Nephron (organoid): ENCODE measurements at regions not wholly inside any gene's neighbourhood (a gene's known extent, or its start where the extent isn't known, plus 50 kb on each side); places are given as distances from the start of the nearest gene placed in this dataset.

Source experiments
- H3K27ac Mint-ChIP-seq, 3 experiments: 2 replicates each; pipeline ENCODE4 v1.8.0; 2020; ENCODE audit warnings: mixed read lengths in 3 of 3, mild to moderate bottlenecking in 2 of 3, moderate library complexity in 1 of 3
- H3K27me3 Mint-ChIP-seq: 2 replicates; pipeline ENCODE4 v1.8.0; 2021; ENCODE audit warnings: low read depth, mild to moderate bottlenecking, moderate library complexity, mixed read lengths
- H3K36me3 Mint-ChIP-seq: 2 replicates; pipeline ENCODE4 v1.8.0; 2020; ENCODE audit warnings: low read depth, mixed read lengths
- H3K4me1 Mint-ChIP-seq: 2 replicates; pipeline ENCODE4 v1.8.0; 2020; ENCODE audit warnings: mixed read lengths
- H3K4me3 Mint-ChIP-seq, 3 experiments: 2 replicates each; pipeline ENCODE4 v1.8.0; 2020; ENCODE audit warnings: mild to moderate bottlenecking in 3 of 3, mixed read lengths in 3 of 3, moderate library complexity in 2 of 3
- H3K9me3 Mint-ChIP-seq: 2 replicates; pipeline ENCODE4 v1.8.0; 2020; ENCODE audit warnings: mixed read lengths
- TF ChIP-seq, protein P1 (sequence below), 3 experiments: fragments of 200-600 bp; sonication (generic); IDR thresholded peaks; one replicate each; pipeline ENCODE4 v1.5.0; 2021; ENCODE audit warnings: antibody characterized with exemption in 3 of 3; ENCODE audit not compliant: unreplicated experiment in 3 of 3

- no peak overlapping the region for H3K4me3 Mint-ChIP-seq
- TF ChIP-seq, protein P1, sequence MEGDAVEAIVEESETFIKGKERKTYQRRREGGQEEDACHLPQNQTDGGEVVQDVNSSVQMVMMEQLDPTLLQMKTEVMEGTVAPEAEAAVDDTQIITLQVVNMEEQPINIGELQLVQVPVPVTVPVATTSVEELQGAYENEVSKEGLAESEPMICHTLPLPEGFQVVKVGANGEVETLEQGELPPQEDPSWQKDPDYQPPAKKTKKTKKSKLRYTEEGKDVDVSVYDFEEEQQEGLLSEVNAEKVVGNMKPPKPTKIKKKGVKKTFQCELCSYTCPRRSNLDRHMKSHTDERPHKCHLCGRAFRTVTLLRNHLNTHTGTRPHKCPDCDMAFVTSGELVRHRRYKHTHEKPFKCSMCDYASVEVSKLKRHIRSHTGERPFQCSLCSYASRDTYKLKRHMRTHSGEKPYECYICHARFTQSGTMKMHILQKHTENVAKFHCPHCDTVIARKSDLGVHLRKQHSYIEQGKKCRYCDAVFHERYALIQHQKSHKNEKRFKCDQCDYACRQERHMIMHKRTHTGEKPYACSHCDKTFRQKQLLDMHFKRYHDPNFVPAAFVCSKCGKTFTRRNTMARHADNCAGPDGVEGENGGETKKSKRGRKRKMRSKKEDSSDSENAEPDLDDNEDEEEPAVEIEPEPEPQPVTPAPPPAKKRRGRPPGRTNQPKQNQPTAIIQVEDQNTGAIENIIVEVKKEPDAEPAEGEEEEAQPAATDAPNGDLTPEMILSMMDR (IDR thresholded peaks at IDR 0.05; ENCODE audit: unreplicated experiment in 3 of 3), result no peak
- no peak overlapping the region for H3K27ac Mint-ChIP-seq
- H3K9me3 Mint-ChIP-seq, result no peaks in the 10 kb centered on the region
- peaks cover 30% of the 10 kb centered on the region for H3K27me3 Mint-ChIP-seq
- no peaks in the 10 kb centered on the region for H3K4me1 Mint-ChIP-seq
- no peaks in the 10 kb centered on the region for H3K36me3 Mint-ChIP-seq
Observed at GRCh38 chr20:22501566-22502344, 82.6 kb downstream of the FOXA2 start.

- Mint-ChIP-seq H3K4me3 (no peak overlapping the region), H3K4me1 (no peaks in the 10 kb centered on the region), H3K9me3 (no peaks in the 10 kb centered on the region), H3K36me3 (no peaks in the 10 kb centered on the region), H3K27ac (no peak overlapping the region), H3K27me3 (peaks cover 30% of the 10 kb centered on the region)
- TF ChIP-seq, protein P1 (IDR thresholded peaks at IDR 0.05; ENCODE audit: unreplicated experiment in 3 of 3), result no peak
Observed at GRCh38 chr20:22501034-22501433, 83.3 kb downstream of the FOXA2 start.

DNA sequence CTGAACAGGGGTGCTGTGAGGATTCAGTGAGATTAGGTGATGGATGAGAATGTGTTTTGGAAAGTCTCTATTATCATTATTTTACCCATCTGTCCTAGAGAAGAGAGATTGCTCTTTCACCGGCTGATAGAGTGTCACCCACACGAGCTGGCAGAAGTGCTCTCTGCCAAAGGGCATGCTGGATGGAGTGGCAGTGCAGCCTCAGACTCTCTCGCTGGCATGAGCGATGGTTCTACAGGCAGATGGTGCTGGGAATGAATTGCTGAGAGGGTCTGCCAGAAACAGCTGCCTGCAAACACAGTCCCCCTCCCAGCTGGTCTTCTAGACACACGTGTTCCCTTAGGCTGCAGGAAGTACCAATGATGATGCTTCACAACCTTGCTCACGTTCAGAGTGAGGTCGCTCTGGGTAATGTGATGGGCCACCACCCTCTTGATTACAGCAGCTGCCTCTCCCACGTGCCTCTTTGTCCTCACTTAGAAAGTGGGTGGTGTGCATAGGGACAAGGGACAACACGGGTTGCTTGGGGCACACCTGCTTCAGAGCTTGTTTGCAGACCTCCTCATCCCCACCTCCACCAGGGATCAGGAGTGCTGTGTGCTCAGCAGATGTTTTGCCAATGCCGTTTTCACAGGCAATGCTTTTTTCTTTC lies 84.7 kb downstream of the FOXA2 start:
- Mint-ChIP-seq H3K36me3 (no peaks in the 10 kb centered on the region), H3K27ac (no peak overlapping the region), H3K9me3 (no peaks in the 10 kb centered on the region), H3K4me1 (no peaks in the 10 kb centered on the region), H3K4me3 (no peak overlapping the region), H3K27me3 (peaks cover 30% of the 10 kb centered on the region)
- TF ChIP-seq, protein P1 (IDR thresholded peaks at IDR 0.05; ENCODE audit: unreplicated experiment in 3 of 3), result no peak

- no peak overlapping the region for H3K4me3 Mint-ChIP-seq
- peaks cover 21% of the 10 kb centered on the region for H3K27me3 Mint-ChIP-seq
- H3K9me3 Mint-ChIP-seq, result no peaks in the 10 kb centered on the region
- H3K4me1 Mint-ChIP-seq, result no peaks in the 10 kb centered on the region
- H3K36me3 Mint-ChIP-seq, result no peaks in the 10 kb centered on the region
- TF ChIP-seq, protein P1 (IDR thresholded peaks at IDR 0.05; ENCODE audit: unreplicated experiment in 3 of 3), result no peak
- H3K27ac Mint-ChIP-seq, result no peak overlapping the region
Observed at GRCh38 chr20:22496817-22497216, 87.6 kb downstream of the FOXA2 start.

DNA sequence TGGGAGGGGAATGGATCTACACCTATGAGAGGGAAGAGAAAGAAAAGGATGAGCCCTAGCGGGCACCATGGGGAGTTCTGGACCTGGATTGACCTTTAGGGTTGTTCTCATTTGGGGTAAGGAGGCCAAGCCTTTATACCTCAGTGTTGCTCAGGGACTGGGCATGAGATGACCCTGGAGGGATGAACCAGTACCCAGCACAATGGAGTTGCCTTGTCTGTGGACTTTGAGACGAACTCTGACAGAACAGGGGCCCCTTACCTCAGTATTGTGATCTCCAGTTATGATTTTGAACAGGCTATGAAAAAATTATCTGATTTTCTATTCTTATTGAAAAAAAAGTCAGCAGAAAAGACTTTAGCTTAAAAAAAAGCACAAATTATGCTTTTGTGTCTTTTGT lies 88.6 kb downstream of the FOXA2 start:
- Mint-ChIP-seq H3K4me1 (no peaks in the 10 kb centered on the region), H3K36me3 (no peaks in the 10 kb centered on the region), H3K9me3 (no peaks in the 10 kb centered on the region), H3K27ac (no peak overlapping the region), H3K27me3 (peaks cover 24% of the 10 kb centered on the region), H3K4me3 (no peak overlapping the region)
- TF ChIP-seq, protein P1 (IDR thresholded peaks at IDR 0.05; ENCODE audit: unreplicated experiment in 3 of 3), result no peak
